Endodermal cell (in vitro differentiated cells): ENCODE measurements at regions not wholly inside any gene's neighbourhood (a gene's known extent, or its start where the extent isn't known, plus 50 kb on each side); places are given as distances from the start of the nearest gene placed in this dataset.

Experiments used
- DNase-seq: peaks from one replicate; pipeline ENCODE4 v3.0.0-alpha.2; 2017
- H3K27ac ChIP-seq: 2 replicates; pipeline ENCODE4 v1.5.1; 2013; ENCODE audit warnings: mild to moderate bottlenecking, low read depth, low read length, moderate library complexity
- H3K27me3 ChIP-seq: 2 replicates; pipeline ENCODE4 v1.6.1; 2013; ENCODE audit warnings: mild to moderate bottlenecking, low read length, moderate library complexity; ENCODE audit not compliant: insufficient read depth, control insufficient read depth, poor library complexity, severe bottlenecking
- H3K36me3 ChIP-seq: 2 replicates; pipeline ENCODE4 v1.7.0; 2013; ENCODE audit warnings: mild to moderate bottlenecking, low read length, moderate library complexity; ENCODE audit not compliant: control insufficient read depth, insufficient read depth
- H3K4me1 ChIP-seq: one replicate; pipeline ENCODE4 v1.7.0; 2013; ENCODE audit warnings: low read length; ENCODE audit not compliant: control insufficient read depth, insufficient read depth
- H3K4me3 ChIP-seq: 2 replicates; pipeline ENCODE4 v1.5.1; 2013; ENCODE audit warnings: mild to moderate bottlenecking, low read length, moderate library complexity
- H3K9ac ChIP-seq: 2 replicates; pipeline ENCODE4 v1.6.1; 2013; ENCODE audit warnings: mild to moderate bottlenecking, low read length, moderate library complexity; ENCODE audit not compliant: poor library complexity, severe bottlenecking; ENCODE audit errors: extremely low read depth
- H3K9me3 ChIP-seq: 2 replicates; pipeline ENCODE4 v1.6.1; 2013; ENCODE audit warnings: mild to moderate bottlenecking, low read length, moderate library complexity; ENCODE audit not compliant: control insufficient read depth
- H3K27ac Mint-ChIP-seq: 2 replicates; pipeline ENCODE4 v1.8.0; 2020; ENCODE audit warnings: mixed read lengths
- H3K27me3 Mint-ChIP-seq: 2 replicates; pipeline ENCODE4 v1.8.0; 2021; ENCODE audit warnings: mild to moderate bottlenecking, mixed read lengths; ENCODE audit not compliant: insufficient read depth
- H3K36me3 Mint-ChIP-seq: 2 replicates; pipeline ENCODE4 v1.8.0; 2020; ENCODE audit warnings: low read depth, mixed read lengths
- H3K4me1 Mint-ChIP-seq: 2 replicates; pipeline ENCODE4 v1.8.0; 2020; ENCODE audit warnings: mixed read lengths
- H3K4me3 Mint-ChIP-seq: 2 replicates; pipeline ENCODE4 v1.8.0; 2020; ENCODE audit warnings: mild to moderate bottlenecking, moderate library complexity, mixed read lengths
- H3K9me3 Mint-ChIP-seq: 2 replicates; pipeline ENCODE4 v1.8.0; 2020; ENCODE audit warnings: mild to moderate bottlenecking, mixed read lengths
- WGBS, 2 experiments: methylation state at CpG; one replicate each; pipeline versions ENCODE4 v1.1.5 to v1.1.7; 2013; ENCODE audit warnings: missing lambda C conversion rate in 2 of 2, mixed read lengths in 1 of 2; ENCODE audit not compliant: insufficient coverage in 1 of 2, insufficient read length in 1 of 2; 5-methylcytosine and 5-hydroxymethylcytosine counted together
- TF ChIP-seq, protein P1 (sequence below): fragments of 200-600 bp; sonication (generic); conservative IDR thresholded peaks from 2 replicates; pipeline ENCODE4 v1.5.0; 2021; ENCODE audit warnings: antibody characterized with exemption, mild to moderate bottlenecking

DNA sequence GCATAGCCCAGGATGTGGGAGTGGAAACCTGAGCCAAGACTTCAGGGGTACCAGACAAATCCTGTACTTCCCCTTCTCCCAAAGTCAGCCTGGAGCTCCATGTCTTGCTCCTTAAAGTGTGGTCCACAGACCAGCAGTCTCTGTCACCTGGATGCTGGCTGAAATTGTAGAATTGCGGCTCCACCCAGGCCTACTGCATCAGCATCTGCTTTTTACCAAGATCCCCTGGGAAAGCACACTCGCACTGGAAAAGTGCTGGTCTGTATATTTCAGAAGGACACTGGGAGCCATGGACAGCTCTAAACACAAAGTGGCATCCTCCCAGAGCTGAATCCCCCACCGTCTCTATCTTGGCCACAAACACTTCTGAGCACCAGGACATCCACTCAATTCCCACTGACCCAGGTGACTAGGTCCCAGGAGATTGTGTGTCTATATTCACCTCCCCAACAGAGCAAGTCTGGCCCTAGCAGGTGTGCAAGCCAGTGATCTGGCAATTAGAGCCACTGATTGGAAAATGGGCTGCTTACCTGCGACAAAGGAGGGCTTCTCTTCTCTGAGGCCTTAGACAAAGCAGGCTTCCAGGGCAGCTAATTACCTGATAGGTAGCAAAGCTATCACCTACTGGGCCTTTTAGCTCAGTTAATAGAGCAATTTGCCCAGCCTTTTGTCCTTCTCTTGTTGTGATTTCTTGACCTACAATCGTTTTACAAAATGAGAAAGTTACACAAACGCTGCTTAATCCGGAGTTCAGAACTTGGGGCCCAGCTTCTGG lies 443.3 kb downstream of the MN1 start:
- no peaks in the 10 kb centered on the region for H3K4me1 ChIP-seq
- 76 to 77% methylated on average over 6 to 7 of the region's 7 CpGs for WGBS, 2 experiments
- no peak for DNase-seq
- H3K27me3 ChIP-seq, result no peaks in the 10 kb centered on the region
- Mint-ChIP-seq H3K9me3 (peaks cover 26% of the 10 kb centered on the region), H3K27ac (no peak overlapping the region), H3K4me3 (no peak overlapping the region), H3K36me3 (no peaks in the 10 kb centered on the region), H3K4me1 (peaks cover 4% of the 10 kb centered on the region), H3K27me3 (peaks cover 7% of the 10 kb centered on the region)
- H3K9ac ChIP-seq, result no peak overlapping the region
- H3K4me3 ChIP-seq, result no peak overlapping the region
- no peak overlapping the region for H3K27ac ChIP-seq
- TF ChIP-seq, protein P1, sequence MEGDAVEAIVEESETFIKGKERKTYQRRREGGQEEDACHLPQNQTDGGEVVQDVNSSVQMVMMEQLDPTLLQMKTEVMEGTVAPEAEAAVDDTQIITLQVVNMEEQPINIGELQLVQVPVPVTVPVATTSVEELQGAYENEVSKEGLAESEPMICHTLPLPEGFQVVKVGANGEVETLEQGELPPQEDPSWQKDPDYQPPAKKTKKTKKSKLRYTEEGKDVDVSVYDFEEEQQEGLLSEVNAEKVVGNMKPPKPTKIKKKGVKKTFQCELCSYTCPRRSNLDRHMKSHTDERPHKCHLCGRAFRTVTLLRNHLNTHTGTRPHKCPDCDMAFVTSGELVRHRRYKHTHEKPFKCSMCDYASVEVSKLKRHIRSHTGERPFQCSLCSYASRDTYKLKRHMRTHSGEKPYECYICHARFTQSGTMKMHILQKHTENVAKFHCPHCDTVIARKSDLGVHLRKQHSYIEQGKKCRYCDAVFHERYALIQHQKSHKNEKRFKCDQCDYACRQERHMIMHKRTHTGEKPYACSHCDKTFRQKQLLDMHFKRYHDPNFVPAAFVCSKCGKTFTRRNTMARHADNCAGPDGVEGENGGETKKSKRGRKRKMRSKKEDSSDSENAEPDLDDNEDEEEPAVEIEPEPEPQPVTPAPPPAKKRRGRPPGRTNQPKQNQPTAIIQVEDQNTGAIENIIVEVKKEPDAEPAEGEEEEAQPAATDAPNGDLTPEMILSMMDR, result no peak
- peaks cover 24% of the 10 kb centered on the region for H3K9me3 ChIP-seq
- H3K36me3 ChIP-seq, result no peaks in the 10 kb centered on the region

DNA sequence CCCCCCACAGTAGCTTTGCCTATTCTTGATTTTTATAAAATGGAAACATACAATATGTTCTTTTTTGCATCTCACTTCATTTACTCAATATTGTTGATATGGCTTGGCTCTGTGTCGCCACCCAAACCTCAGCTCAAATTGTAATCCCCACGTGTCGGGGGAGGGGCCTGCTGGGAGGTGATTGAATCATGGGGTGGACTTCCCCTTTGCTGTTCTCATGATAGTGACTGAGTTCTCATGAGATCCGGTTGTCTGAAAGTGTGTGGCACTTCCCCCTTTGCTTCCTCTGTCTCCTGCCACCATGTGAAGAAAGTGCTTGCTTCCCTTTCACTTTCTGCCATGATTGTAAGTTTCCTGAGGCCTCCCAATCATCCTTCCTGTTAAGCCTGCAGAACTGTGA lies 431.3 kb downstream of the MN1 start:
- H3K4me1 ChIP-seq, result no peaks in the 10 kb centered on the region
- H3K27me3 ChIP-seq, result peaks cover 8% of the 10 kb centered on the region
- H3K4me1 Mint-ChIP-seq, result peaks cover 19% of the 10 kb centered on the region
- TF ChIP-seq, protein P1, result no peak
- H3K27ac ChIP-seq, result no peak overlapping the region
- no peak overlapping the region for H3K27ac Mint-ChIP-seq
- H3K4me3 Mint-ChIP-seq, result no peak overlapping the region
- H3K9me3 Mint-ChIP-seq, result peaks cover 11% of the 10 kb centered on the region
- H3K9ac ChIP-seq, result no peak overlapping the region
- WGBS, 2 experiments, result 38 to 66% methylated on average over 1 to 4 of the region's 4 CpGs
- DNase-seq, result no peak
- H3K27me3 Mint-ChIP-seq, result peaks cover 19% of the 10 kb centered on the region
- H3K4me3 ChIP-seq, result no peak overlapping the region
- no peaks in the 10 kb centered on the region for H3K36me3 Mint-ChIP-seq
- no peaks in the 10 kb centered on the region for H3K9me3 ChIP-seq
- no peaks in the 10 kb centered on the region for H3K36me3 ChIP-seq

DNA sequence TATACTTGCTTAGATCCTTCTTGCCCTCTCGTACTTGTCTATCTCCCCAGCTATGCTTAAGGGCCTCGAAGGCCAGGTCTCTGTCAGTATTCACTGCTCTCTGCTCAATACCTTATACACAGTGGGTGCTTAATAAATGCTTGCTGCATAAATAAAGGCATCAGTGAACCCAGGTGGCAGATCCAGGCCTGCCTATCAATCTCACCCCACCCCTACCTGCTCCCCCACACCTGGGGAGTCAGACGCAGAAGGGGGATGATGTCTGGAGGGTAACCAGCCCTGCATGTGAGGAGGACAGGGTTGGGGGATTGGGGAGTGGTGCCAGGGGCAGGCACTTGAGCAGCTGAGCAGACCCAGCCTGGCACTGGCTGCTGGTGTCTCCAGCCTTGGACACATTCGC lies 430.6 kb downstream of the MN1 start:
- Histone ChIP-seq H3K4me3 (no peak overlapping the region), H3K27me3 (peaks cover under 1% of the 10 kb centered on the region), H3K27ac (no peak overlapping the region), H3K4me1 (no peaks in the 10 kb centered on the region), H3K9ac (no peak overlapping the region), H3K36me3 (no peaks in the 10 kb centered on the region), H3K9me3 (no peaks in the 10 kb centered on the region)
- Mint-ChIP-seq H3K36me3 (no peaks in the 10 kb centered on the region), H3K9me3 (peaks cover 17% of the 10 kb centered on the region), H3K4me1 (peaks cover 16% of the 10 kb centered on the region), H3K4me3 (no peak overlapping the region), H3K27me3 (peaks cover 16% of the 10 kb centered on the region), H3K27ac (no peak overlapping the region)
- TF ChIP-seq, protein P1, result no peak
- 90% methylated on average over 4 of the region's 4 CpGs; no CpG with 5 or more reads in 1 of the 2 experiments for WGBS, 2 experiments
- DNase-seq, result no peak
